Fibroblast of lung (primary cell): ENCODE measurements at regions not wholly inside any gene's neighbourhood (a gene's known extent, or its start where the extent isn't known, plus 50 kb on each side); places are given as distances from the start of the nearest gene placed in this dataset.

ENCODE experiments used
- CTCF ChIP-seq, 2 donors: IDR thresholded peaks in 1 of 2; conservative IDR thresholded peaks in 1 of 2; 1 replicate in 1 of 2; 2 replicates in 1 of 2; pipeline ENCODE4 v1.5.1; 2011 to 2012; ENCODE audit warnings: low read length in 2 of 2, control low read depth in 1 of 2, inconsistent platforms in 1 of 2, low read depth in 1 of 2, mild to moderate bottlenecking in 1 of 2
- EZH2 ChIP-seq: IDR thresholded peaks from 2 replicates; pipeline ENCODE4 v1.5.1; 2012; ENCODE audit warnings: low read length, control low read depth, mild to moderate bottlenecking; ENCODE audit errors: missing control alignments

- TF ChIP-seq CTCF (conservative IDR thresholded peaks at IDR 0.05 in 1 of 2, IDR thresholded peaks at IDR 0.05 in 1 of 2; ENCODE audit: low read depth in 1 of 2, low read length in 2 of 2): no peak
- no peak for TF ChIP-seq EZH2
These were observed 61.7 kb upstream of the LIFR start for GRCh38 chr5:38618154-38618553.
